HUES48 (cell line): ENCODE measurements at regions not wholly inside any gene's neighbourhood (a gene's known extent, or its start where the extent isn't known, plus 50 kb on each side); places are given as distances from the start of the nearest gene placed in this dataset.

Experiments
- H3K27ac ChIP-seq: one replicate; pipeline ENCODE4 v1.7.0; 2013; ENCODE audit warnings: low read depth, low read length, inconsistent platforms
- H3K27me3 ChIP-seq: 2 replicates; pipeline ENCODE4 v1.6.1; 2013; ENCODE audit warnings: mild to moderate bottlenecking, low read length; ENCODE audit not compliant: control insufficient read depth, insufficient read depth
- H3K36me3 ChIP-seq: 2 replicates; pipeline ENCODE4 v1.6.1; 2013; ENCODE audit warnings: low read length; ENCODE audit not compliant: control insufficient read depth, insufficient read depth
- H3K4me1 ChIP-seq: 2 replicates; pipeline ENCODE4 v1.6.1; 2013; ENCODE audit warnings: mild to moderate bottlenecking, low read length; ENCODE audit not compliant: control insufficient read depth, insufficient read depth
- H3K4me3 ChIP-seq: 2 replicates; pipeline ENCODE4 v1.5.1; 2013; ENCODE audit warnings: mild to moderate bottlenecking, low read depth, low read length
- H3K9ac ChIP-seq: 2 replicates; pipeline ENCODE4 v1.6.1; 2013; ENCODE audit warnings: mild to moderate bottlenecking, low read depth, low read length, moderate library complexity
- H3K9me3 ChIP-seq: 2 replicates; pipeline ENCODE4 v1.6.1; 2013; ENCODE audit warnings: low read length; ENCODE audit not compliant: control insufficient read depth, insufficient read depth

- Histone ChIP-seq H3K27me3 (no peaks in the 10 kb centered on the region), H3K9me3 (no peaks in the 10 kb centered on the region; the same call in 1 of the 2 replicates), H3K36me3 (no peaks in the 10 kb centered on the region), H3K4me1 (peaks cover 16% of the 10 kb centered on the region), H3K27ac (no peak overlapping the region), H3K9ac (no peak overlapping the region), H3K4me3 (no peak overlapping the region)
Observed at GRCh38 chr20:48478806-48479585, 348.8 kb downstream of the PREX1 start.

DNA sequence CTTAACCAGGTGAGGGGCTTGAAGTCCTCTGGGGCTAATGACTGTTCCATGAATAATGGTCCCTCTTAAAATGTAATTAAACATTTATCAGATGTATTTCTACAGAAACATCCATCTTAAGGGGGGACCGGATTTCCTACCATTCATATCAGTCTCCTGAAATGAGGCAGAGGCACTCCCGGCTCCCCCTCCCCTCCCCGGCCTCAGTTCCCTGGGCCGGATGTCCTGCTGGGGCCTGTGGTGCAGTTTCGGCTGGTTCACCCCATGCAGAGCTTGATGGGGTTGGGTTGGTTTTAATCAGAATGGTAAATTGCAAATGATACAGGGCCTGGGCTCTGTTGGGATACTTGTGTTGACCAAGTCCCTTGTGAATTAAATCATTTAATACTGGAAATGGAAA lies 349.4 kb downstream of the PREX1 start:
- H3K36me3 ChIP-seq: no peaks in the 10 kb centered on the region
- H3K27me3 ChIP-seq: no peaks in the 10 kb centered on the region
- H3K4me1 ChIP-seq: peaks cover 16% of the 10 kb centered on the region
- no peaks in the 10 kb centered on the region; the same call in 1 of the 2 replicates for H3K9me3 ChIP-seq
- no peak overlapping the region for H3K4me3 ChIP-seq
- H3K9ac ChIP-seq: no peak overlapping the region
- H3K27ac ChIP-seq: no peak overlapping the region

DNA sequence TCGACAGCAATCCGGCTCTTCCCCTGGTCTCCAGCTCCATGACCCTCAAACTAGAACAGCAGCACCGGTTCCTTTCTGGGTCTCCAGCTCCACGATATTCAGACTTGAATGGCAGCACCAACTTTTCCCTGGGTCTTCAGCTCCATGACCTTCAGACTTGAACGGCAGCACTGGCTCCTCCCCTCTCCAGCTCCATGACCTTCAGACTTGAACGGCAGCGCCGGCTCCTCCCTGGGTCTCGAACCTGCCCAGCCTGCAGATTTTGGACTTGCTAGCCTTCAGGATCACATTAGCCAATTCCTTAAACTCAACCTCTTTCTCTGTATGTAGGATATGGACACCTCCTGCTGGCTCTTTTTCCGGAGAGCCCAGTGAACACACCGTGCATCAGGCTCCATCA lies 350.9 kb downstream of the PREX1 start:
- peaks cover 16% of the 10 kb centered on the region for H3K4me1 ChIP-seq
- no peak overlapping the region for H3K9ac ChIP-seq
- H3K36me3 ChIP-seq: no peaks in the 10 kb centered on the region
- no peak overlapping the region for H3K4me3 ChIP-seq
- H3K27ac ChIP-seq: no peak overlapping the region
- no peaks in the 10 kb centered on the region for H3K27me3 ChIP-seq
- no peaks in the 10 kb centered on the region; the same call in 1 of the 2 replicates for H3K9me3 ChIP-seq

DNA sequence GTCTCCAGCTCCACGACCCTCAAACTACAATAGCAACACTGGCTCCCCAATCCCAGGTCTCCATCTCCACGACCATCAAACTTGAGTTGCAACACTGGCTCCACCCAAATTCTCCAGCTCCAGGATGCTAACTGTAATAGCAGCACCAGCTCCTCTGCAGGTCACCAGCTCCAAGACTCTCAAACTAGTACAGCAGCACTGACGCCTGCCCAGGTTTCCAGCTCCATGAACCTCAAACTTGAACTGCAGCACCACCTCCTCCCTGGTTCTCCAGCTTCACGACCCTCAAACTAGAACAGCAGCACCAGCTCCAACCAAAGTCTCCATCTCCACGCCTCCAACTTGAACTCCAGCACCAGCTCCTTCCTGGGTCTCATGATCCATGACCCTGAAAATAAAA lies 353.8 kb downstream of the PREX1 start:
- no peaks in the 10 kb centered on the region for H3K27me3 ChIP-seq

DNA sequence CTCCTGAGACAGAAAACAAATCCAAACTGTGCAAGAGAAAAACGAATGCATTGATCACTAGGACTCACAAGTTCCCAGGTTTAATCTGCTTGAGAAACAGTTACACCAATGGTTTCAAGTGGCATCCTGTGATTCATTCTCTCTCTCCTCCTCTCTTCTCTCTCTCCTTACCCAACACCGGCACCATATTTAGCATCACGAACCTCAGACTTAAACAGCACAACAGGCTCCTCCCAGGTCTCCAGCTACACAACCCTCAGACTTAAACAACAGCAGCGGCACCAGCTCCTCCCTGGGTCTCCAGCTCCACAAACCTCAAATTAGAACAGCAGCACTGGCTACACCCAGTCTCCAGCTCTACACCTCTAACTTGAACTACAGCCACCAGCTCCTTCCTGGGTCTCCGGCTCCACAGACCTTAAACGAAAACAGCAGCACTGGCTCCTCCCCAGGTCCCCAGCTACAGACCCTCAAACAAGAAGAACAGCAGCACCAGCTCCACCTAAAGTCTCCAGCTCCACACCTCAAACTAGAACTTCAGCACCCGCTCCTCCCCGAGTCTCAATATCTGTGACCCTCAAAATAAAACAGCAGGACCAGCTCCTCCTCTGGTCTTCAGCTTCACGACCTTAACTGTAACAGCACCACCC lies 355.9 kb downstream of the PREX1 start:
- Histone ChIP-seq H3K9me3 (no peaks in the 10 kb centered on the region; the same call in 1 of the 2 replicates), H3K27me3 (no peaks in the 10 kb centered on the region), H3K36me3 (no peaks in the 10 kb centered on the region), H3K27ac (no peak overlapping the region), H3K4me3 (no peak overlapping the region), H3K9ac (no peak overlapping the region), H3K4me1 (no peaks in the 10 kb centered on the region)

More for the DNA sequence above, 353.8 kb downstream of the PREX1 start:
- Histone ChIP-seq H3K4me1 (peaks cover 9% of the 10 kb centered on the region), H3K36me3 (no peaks in the 10 kb centered on the region), H3K27ac (no peak overlapping the region), H3K9me3 (no peaks in the 10 kb centered on the region; the same call in 1 of the 2 replicates), H3K4me3 (no peak overlapping the region), H3K9ac (no peak overlapping the region)

- Histone ChIP-seq H3K27ac (no peak overlapping the region), H3K9me3 (no peaks in the 10 kb centered on the region; the same call in 1 of the 2 replicates), H3K27me3 (no peaks in the 10 kb centered on the region), H3K9ac (no peak overlapping the region), H3K4me3 (no peak overlapping the region), H3K36me3 (no peaks in the 10 kb centered on the region), H3K4me1 (no peaks in the 10 kb centered on the region)
Observed at GRCh38 chr20:48471176-48471575, 356.6 kb downstream of the PREX1 start.

DNA sequence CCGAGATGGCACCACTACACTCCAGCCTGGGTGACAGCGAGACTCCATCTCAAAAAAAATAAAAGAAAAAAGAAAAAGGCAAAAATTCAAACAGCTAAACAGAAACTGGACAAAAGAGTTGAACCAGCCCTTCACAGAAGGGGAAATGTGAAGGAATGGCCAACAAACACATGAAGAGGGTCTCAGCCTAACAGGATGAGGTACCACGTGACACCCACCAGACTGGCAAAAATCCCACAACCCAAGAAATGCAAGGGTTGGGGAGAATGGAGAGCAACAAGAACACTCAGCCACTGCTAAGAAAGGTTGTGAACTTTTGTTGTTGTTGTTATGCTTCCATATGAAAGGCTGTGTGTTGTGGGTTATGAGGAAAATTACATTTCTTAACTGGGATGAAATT lies 357.7 kb downstream of the PREX1 start:
- Histone ChIP-seq H3K27me3 (no peaks in the 10 kb centered on the region), H3K4me1 (no peaks in the 10 kb centered on the region), H3K27ac (no peak overlapping the region), H3K9ac (no peak overlapping the region), H3K36me3 (no peaks in the 10 kb centered on the region), H3K4me3 (no peak overlapping the region), H3K9me3 (no peaks in the 10 kb centered on the region; the same call in 1 of the 2 replicates)

GRCh38 chr20:48469026-48469425 lies 358.8 kb downstream of the PREX1 start:
- no peaks in the 10 kb centered on the region for H3K9me3 ChIP-seq
- no peak overlapping the region for H3K9ac ChIP-seq
- H3K4me1 ChIP-seq: no peaks in the 10 kb centered on the region

GRCh38 chr20:48468571-48468970 lies 359.2 kb downstream of the PREX1 start:
- H3K4me3 ChIP-seq: no peak overlapping the region
- no peak overlapping the region for H3K27ac ChIP-seq
- H3K27me3 ChIP-seq: no peaks in the 10 kb centered on the region
- H3K9me3 ChIP-seq: no peaks in the 10 kb centered on the region
- no peaks in the 10 kb centered on the region for H3K36me3 ChIP-seq
- no peaks in the 10 kb centered on the region for H3K4me1 ChIP-seq
- no peak overlapping the region for H3K9ac ChIP-seq

More at GRCh38 chr20:48469026-48469425, 358.8 kb downstream of the PREX1 start:
- no peak overlapping the region for H3K4me3 ChIP-seq
- no peaks in the 10 kb centered on the region for H3K27me3 ChIP-seq
- H3K27ac ChIP-seq: no peak overlapping the region
- H3K36me3 ChIP-seq: no peaks in the 10 kb centered on the region

- no peaks in the 10 kb centered on the region for H3K4me1 ChIP-seq
- H3K27me3 ChIP-seq: no peaks in the 10 kb centered on the region
- H3K9me3 ChIP-seq: no peaks in the 10 kb centered on the region
Observed at GRCh38 chr20:48467622-48468021, 360.2 kb downstream of the PREX1 start.

DNA sequence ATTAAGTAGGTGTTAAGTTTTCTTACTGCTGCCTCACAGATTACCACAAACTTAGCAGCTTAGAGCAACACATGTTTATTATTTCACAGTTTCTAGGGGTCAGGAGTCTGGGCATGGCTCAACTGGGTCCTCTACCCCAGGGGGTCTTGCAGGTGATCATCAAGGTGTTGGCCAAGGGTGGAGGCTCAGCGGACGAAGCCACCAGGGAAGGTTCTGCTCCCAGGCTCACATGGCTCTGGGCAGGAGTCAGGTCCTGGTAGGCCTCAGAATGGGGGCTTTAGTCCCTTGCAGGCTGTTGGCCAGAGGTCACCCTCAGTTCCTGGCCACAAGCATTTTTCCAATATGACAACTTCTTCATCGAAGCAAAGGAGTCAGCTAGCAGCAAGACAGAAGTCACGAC lies 362.5 kb downstream of the PREX1 start:
- Histone ChIP-seq H3K4me3 (no peak overlapping the region), H3K9me3 (no peaks in the 10 kb centered on the region), H3K27ac (no peak overlapping the region), H3K27me3 (no peaks in the 10 kb centered on the region), H3K4me1 (peaks cover 15% of the 10 kb centered on the region), H3K36me3 (no peaks in the 10 kb centered on the region), H3K9ac (no peak overlapping the region)

More at GRCh38 chr20:48467622-48468021, 360.2 kb downstream of the PREX1 start:
- Histone ChIP-seq H3K27ac (no peak overlapping the region), H3K4me3 (no peak overlapping the region), H3K36me3 (no peaks in the 10 kb centered on the region), H3K9ac (no peak overlapping the region)
